Progenitor cell of endocrine pancreas (in vitro differentiated cells): ENCODE measurements at regions not wholly inside any gene's neighbourhood (a gene's known extent, or its start where the extent isn't known, plus 50 kb on each side); places are given as distances from the start of the nearest gene placed in this dataset.

Experiments
- DNase-seq: peaks from one replicate; pipeline ENCODE4 v3.0.0; 2021; ENCODE audit warnings: low spot score; ENCODE audit not compliant: unreplicated experiment
- H3K27ac Mint-ChIP-seq: 2 replicates; pipeline ENCODE4 v1.8.0; 2021; ENCODE audit warnings: mild to moderate bottlenecking, moderate library complexity, mixed read lengths
- H3K27me3 Mint-ChIP-seq: 2 replicates; pipeline ENCODE4 v1.8.0; 2021; ENCODE audit warnings: mixed read lengths
- H3K36me3 Mint-ChIP-seq: 2 replicates; pipeline ENCODE4 v1.8.0; 2022; ENCODE audit warnings: mixed read lengths; ENCODE audit not compliant: insufficient read depth
- H3K4me1 Mint-ChIP-seq: 2 replicates; pipeline ENCODE4 v1.8.0; 2021; ENCODE audit warnings: low read depth, mixed read lengths
- H3K4me3 Mint-ChIP-seq: 2 replicates; pipeline ENCODE4 v1.8.0; 2021; ENCODE audit warnings: low read depth, mild to moderate bottlenecking, moderate library complexity, mixed read lengths
- H3K9me3 Mint-ChIP-seq: 2 replicates; pipeline ENCODE4 v1.8.0; 2021; ENCODE audit warnings: low read depth, mixed read lengths
- TF ChIP-seq, protein P1 (sequence below): fragments of 200-600 bp; sonication (generic); IDR thresholded peaks from one replicate; pipeline ENCODE4 v1.5.0; 2021; ENCODE audit warnings: antibody characterized with exemption, mild to moderate bottlenecking; ENCODE audit not compliant: unreplicated experiment

DNA sequence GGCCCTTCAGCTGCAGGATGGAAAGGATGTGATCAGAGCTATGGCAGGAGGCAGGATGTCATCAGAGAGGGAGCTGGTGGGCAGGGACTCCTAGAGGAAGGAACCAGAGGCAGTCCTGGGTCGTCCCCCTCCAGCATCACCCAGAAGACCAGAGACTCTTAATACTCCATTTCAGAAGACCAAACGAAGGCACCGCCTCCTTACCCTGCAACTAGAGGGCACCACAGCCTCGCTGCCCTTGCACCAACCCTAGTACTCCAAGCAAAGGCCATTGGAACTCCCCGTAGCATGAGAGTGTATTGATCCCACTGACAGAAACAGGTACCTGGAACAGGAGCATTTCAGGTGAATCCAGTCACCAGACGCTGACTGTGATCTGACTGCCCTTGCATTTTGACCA is 598.1 kb downstream of the NPHP4 start:
- peak overlapping the region; percentile 46 for H3K27ac Mint-ChIP-seq
- TF ChIP-seq, protein P1, sequence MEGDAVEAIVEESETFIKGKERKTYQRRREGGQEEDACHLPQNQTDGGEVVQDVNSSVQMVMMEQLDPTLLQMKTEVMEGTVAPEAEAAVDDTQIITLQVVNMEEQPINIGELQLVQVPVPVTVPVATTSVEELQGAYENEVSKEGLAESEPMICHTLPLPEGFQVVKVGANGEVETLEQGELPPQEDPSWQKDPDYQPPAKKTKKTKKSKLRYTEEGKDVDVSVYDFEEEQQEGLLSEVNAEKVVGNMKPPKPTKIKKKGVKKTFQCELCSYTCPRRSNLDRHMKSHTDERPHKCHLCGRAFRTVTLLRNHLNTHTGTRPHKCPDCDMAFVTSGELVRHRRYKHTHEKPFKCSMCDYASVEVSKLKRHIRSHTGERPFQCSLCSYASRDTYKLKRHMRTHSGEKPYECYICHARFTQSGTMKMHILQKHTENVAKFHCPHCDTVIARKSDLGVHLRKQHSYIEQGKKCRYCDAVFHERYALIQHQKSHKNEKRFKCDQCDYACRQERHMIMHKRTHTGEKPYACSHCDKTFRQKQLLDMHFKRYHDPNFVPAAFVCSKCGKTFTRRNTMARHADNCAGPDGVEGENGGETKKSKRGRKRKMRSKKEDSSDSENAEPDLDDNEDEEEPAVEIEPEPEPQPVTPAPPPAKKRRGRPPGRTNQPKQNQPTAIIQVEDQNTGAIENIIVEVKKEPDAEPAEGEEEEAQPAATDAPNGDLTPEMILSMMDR, result no peak
- H3K9me3 Mint-ChIP-seq, result peaks cover 2% of the 10 kb centered on the region
- no peaks in the 10 kb centered on the region for H3K4me1 Mint-ChIP-seq
- DNase-seq, result no peak
- peaks cover 9% of the 10 kb centered on the region for H3K27me3 Mint-ChIP-seq
- no peaks in the 10 kb centered on the region for H3K36me3 Mint-ChIP-seq
- no peak overlapping the region for H3K4me3 Mint-ChIP-seq

DNA sequence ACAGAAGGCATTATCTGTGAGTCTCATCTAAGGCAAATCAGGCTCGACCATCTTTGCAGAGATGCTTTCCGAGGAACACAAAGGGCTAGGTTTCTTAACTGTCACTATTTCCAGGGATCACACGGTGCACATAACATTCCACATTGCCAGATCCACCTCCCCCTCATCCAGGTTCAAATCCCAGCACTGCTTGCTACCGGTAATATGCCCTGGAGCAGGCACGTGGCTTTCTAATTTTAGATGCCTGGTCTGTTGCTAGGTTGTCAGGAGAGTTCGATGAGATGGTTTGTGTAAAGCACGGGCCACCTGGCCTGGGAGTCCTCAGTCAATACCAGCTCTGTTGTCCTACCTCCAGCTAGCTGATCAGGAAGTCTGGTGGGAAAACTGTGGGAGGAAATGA is 598.6 kb downstream of the NPHP4 start:
- peak overlapping the region; percentile 46 for H3K27ac Mint-ChIP-seq
- no peaks in the 10 kb centered on the region for H3K36me3 Mint-ChIP-seq
- no peaks in the 10 kb centered on the region for H3K9me3 Mint-ChIP-seq
- no peak for DNase-seq
- H3K4me1 Mint-ChIP-seq, result no peaks in the 10 kb centered on the region
- no peak overlapping the region for H3K4me3 Mint-ChIP-seq
- TF ChIP-seq, protein P1, result no peak
- peaks cover 14% of the 10 kb centered on the region for H3K27me3 Mint-ChIP-seq

DNA sequence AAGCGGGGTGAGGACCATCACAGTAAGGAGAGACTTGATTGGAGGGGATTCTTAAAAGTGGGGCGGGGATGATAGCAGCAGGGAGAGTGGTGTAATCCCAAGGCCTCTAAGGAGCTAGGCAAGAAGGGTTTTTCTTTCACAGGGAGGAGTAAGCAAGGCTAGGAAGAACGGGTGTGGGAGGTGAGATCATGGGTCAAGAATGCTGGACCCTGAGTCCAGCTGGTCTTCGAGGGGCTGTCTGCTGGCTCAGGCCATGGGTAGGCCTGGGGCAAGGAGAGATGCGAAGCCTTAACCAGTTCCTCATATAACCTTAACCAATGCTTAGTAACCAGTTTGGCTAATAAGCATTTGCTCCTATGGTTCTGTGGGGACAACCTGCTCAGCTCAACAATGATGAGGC is 599.1 kb downstream of the NPHP4 start:
- no peaks in the 10 kb centered on the region for H3K9me3 Mint-ChIP-seq

DNA sequence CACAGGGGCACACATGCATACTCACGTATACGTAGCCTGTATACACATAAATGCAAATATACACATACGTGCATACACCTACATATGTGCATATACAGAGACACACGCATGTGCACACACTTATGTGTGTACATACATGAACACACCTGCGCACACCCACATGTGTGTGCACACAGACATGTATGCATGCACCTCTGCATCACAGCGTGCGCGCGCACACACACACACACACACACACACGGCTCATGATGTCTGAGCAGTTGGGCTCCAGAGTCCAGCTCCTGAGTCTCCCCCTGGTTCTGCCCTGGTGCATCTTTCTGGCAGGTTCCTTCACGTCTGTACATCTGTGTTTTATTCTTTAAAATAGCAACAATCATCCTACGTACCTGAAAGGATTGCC is 600.5 kb downstream of the NPHP4 start:
- peaks cover 20% of the 10 kb centered on the region for H3K27me3 Mint-ChIP-seq
- H3K36me3 Mint-ChIP-seq, result no peaks in the 10 kb centered on the region
- no peaks in the 10 kb centered on the region for H3K9me3 Mint-ChIP-seq
- no peak for DNase-seq
- no peaks in the 10 kb centered on the region for H3K4me1 Mint-ChIP-seq
- H3K4me3 Mint-ChIP-seq, result no peak overlapping the region
- TF ChIP-seq, protein P1, result no peak
- no peak overlapping the region for H3K27ac Mint-ChIP-seq

More for the DNA sequence above, 599.1 kb downstream of the NPHP4 start:
- peaks cover 19% of the 10 kb centered on the region for H3K27me3 Mint-ChIP-seq
- no peaks in the 10 kb centered on the region for H3K36me3 Mint-ChIP-seq
- no peak overlapping the region for H3K27ac Mint-ChIP-seq
- TF ChIP-seq, protein P1, result no peak
- H3K4me3 Mint-ChIP-seq, result no peak overlapping the region
- no peaks in the 10 kb centered on the region for H3K4me1 Mint-ChIP-seq
- DNase-seq, result no peak

DNA sequence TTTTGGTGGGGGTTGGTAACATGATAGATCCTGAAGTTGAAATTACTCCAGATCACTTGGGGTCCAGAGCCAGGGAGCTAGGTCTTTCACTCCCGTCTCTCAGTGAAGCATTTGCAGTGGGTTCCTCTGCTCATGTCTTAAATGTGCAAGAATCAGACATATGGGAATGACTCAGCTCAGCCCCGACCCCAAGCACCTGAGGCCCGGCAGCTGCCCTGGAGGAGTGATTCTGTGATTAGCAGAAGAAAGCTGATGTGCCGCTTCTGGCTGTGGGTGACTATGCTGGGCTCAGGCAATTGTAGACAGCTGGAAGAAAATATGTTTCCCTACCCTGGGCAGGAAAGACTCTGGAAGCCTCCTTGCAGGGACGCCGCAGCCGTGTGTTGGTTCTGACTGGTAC is 601.7 kb downstream of the NPHP4 start:
- Mint-ChIP-seq H3K4me3 (no peak overlapping the region), H3K36me3 (no peaks in the 10 kb centered on the region), H3K27me3 (peaks cover 22% of the 10 kb centered on the region), H3K9me3 (no peaks in the 10 kb centered on the region), H3K27ac (no peak overlapping the region), H3K4me1 (no peaks in the 10 kb centered on the region)
- TF ChIP-seq, protein P1, result no peak
- no peak for DNase-seq
